DND-41 (cell line): ENCODE measurements at regions not wholly inside any gene's neighbourhood (a gene's known extent, or its start where the extent isn't known, plus 50 kb on each side); places are given as distances from the start of the nearest gene placed in this dataset.
"Not testable (repeated sequence)": the region's sequence is repeated elsewhere in the genome, so short reads cannot be mapped to it uniquely, and the experiment has no call there.

Experiments used
- EZH2 ChIP-seq: IDR thresholded peaks from 3 replicates; pipeline ENCODE4 v1.6.1; 2012; ENCODE audit warnings: borderline replicate concordance, low read depth, mild to moderate bottlenecking, moderate library complexity, low read length, inconsistent platforms; ENCODE audit not compliant: severe bottlenecking
- TF ChIP-seq, protein P1 (sequence below): IDR thresholded peaks from 2 replicates; pipeline ENCODE4 v1.5.1; 2012; ENCODE audit warnings: borderline replicate concordance, low read length, moderate library complexity, mild to moderate bottlenecking; ENCODE audit not compliant: poor library complexity, severe bottlenecking; ENCODE audit errors: extremely low read depth

- TF ChIP-seq, protein P1, sequence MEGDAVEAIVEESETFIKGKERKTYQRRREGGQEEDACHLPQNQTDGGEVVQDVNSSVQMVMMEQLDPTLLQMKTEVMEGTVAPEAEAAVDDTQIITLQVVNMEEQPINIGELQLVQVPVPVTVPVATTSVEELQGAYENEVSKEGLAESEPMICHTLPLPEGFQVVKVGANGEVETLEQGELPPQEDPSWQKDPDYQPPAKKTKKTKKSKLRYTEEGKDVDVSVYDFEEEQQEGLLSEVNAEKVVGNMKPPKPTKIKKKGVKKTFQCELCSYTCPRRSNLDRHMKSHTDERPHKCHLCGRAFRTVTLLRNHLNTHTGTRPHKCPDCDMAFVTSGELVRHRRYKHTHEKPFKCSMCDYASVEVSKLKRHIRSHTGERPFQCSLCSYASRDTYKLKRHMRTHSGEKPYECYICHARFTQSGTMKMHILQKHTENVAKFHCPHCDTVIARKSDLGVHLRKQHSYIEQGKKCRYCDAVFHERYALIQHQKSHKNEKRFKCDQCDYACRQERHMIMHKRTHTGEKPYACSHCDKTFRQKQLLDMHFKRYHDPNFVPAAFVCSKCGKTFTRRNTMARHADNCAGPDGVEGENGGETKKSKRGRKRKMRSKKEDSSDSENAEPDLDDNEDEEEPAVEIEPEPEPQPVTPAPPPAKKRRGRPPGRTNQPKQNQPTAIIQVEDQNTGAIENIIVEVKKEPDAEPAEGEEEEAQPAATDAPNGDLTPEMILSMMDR, result not testable (repeated sequence)
- not testable (repeated sequence) for TF ChIP-seq EZH2
Observed at GRCh38 chr1:149726688-149727087, 55.8 kb upstream of the FCGR1A start.
